DND-41 (cell line): ENCODE measurements at regions not wholly inside any gene's neighbourhood (a gene's known extent, or its start where the extent isn't known, plus 50 kb on each side); places are given as distances from the start of the nearest gene placed in this dataset.

Experiments used
- CTCF ChIP-seq: IDR thresholded peaks from 2 replicates; pipeline ENCODE4 v1.5.1; 2012; ENCODE audit warnings: borderline replicate concordance, low read length, moderate library complexity, mild to moderate bottlenecking; ENCODE audit not compliant: poor library complexity, severe bottlenecking; ENCODE audit errors: extremely low read depth
- EZH2 ChIP-seq: IDR thresholded peaks from 3 replicates; pipeline ENCODE4 v1.6.1; 2012; ENCODE audit warnings: borderline replicate concordance, low read depth, mild to moderate bottlenecking, moderate library complexity, low read length, inconsistent platforms; ENCODE audit not compliant: severe bottlenecking

DNA sequence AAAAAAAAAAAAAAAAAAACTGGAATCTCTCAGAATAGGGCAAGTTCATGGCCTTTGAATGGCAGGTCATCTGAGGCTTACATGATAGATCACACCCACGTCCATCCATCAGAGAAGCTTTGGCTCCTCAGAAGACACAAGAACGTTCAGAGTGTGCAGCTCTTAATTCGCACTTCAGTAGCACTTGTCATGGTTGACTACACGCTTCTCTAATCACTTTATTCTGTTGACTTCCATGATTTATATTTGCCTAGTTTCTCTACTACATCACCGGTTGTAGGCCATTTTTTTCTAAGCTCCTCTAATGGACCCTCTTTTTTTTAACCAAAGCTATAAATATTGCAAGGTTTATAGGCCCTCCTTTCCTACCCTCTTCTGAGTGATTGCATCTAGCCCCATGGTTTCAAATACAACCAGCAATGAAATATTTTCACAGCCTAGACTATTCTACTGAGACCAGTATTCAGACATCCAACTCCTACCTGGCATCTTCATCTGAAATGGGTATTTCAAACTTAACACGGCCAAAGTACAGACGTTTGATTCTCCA is 305.4 kb upstream of the CELF2 start:
- TF ChIP-seq CTCF (no peak), EZH2 (no peak)
